ENCODE measurements at regions not wholly inside any gene's neighbourhood (a gene's known extent, or its start where the extent isn't known, plus 50 kb on each side); places are given as distances from the start of the nearest gene placed in this dataset.

DNA sequence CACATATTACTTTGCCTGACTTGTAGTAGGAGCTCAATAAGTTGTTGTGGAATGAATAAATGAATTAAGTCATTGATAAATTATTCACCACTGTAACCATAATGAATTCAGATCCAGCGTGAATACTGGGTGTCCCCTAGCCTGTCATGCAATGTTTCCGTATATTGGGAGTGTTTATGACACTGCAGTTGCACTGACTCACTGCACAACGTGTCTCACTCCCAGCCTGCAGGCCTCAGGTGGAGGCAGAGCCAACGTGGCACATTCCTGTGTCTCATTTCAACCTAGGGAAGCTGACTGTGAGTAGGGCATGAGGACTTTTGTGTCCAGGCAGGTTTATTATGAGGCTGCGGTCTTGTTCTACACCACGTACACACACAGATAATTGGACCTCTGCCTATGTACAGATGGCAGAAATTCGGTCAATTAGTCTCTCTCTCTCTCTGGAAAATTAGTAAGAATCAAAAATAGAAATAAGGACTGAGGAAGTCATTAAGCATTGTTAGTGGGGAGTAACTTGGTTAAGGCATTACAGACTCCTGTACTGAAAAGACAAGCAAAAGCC is 299.1 kb upstream of the IGFBP3 start:
- Histone ChIP-seq H3K36me3 (ENCODE audit: control insufficient read depth, insufficient read depth, low read length) (no peaks in the 10 kb centered on the region), H3K9me3 (ENCODE audit: control insufficient read depth, insufficient read depth, low read length) (no peaks in the 10 kb centered on the region), H3K27me3 (ENCODE audit: control insufficient read depth, insufficient read depth, low read length) (no peaks in the 10 kb centered on the region), H3K4me1 (ENCODE audit: control insufficient read depth, insufficient read depth, low read length) (no peaks in the 10 kb centered on the region), H3K4me3 (ENCODE audit: low read depth, low read length) (no peak overlapping the region), H3K9ac (ENCODE audit: low read depth, low read length) (no peak overlapping the region)

- H3K9me3 ChIP-seq (ENCODE audit: control insufficient read depth, insufficient read depth, low read length), result no peaks in the 10 kb centered on the region
- H3K36me3 ChIP-seq (ENCODE audit: control insufficient read depth, insufficient read depth, low read length), result no peaks in the 10 kb centered on the region
- H3K4me1 ChIP-seq (ENCODE audit: control insufficient read depth, insufficient read depth, low read length), result no peaks in the 10 kb centered on the region
- H3K27me3 ChIP-seq (ENCODE audit: control insufficient read depth, insufficient read depth, low read length), result no peaks in the 10 kb centered on the region
- H3K4me3 ChIP-seq (ENCODE audit: low read depth, low read length), result no peak overlapping the region
- no peak overlapping the region for H3K9ac ChIP-seq (ENCODE audit: low read depth, low read length)
These were observed 297.6 kb upstream of the IGFBP3 start for GRCh38 chr7:46218461-46219200.

DNA sequence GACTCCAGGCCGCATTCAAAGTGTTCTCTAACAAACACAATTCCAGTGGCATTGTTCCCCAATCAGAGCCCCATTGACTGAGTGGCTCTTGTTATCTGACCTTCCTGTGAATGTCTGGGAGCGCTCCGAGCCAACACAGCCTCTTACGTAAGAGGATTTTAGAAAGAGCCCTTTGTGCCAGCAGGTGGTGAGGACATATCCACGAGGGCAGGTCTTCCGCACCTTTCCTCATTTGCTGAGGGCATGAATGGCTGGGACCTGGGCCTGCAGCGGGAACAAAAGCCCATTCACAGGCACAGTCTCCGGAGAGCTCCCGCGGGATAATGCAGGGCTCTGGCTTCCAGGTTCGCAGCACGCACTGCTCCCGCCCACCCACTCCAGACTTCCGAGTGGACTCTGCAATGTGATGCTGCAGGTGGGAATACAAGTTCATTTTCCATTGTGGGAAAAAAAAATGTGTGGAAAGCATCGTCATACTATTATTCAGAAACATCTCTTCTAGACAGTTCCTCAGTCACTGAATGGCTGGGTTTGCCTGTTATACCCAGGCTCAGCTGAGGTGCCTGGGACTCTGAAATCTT is 295.0 kb upstream of the IGFBP3 start:
- H3K9ac ChIP-seq (ENCODE audit: low read depth, low read length), result no peak overlapping the region
- no peaks in the 10 kb centered on the region for H3K27me3 ChIP-seq (ENCODE audit: control insufficient read depth, insufficient read depth, low read length)
- H3K9me3 ChIP-seq (ENCODE audit: control insufficient read depth, insufficient read depth, low read length), result no peaks in the 10 kb centered on the region
- H3K4me3 ChIP-seq (ENCODE audit: low read depth, low read length), result no peak overlapping the region
- H3K36me3 ChIP-seq (ENCODE audit: control insufficient read depth, insufficient read depth, low read length), result no peaks in the 10 kb centered on the region
- H3K4me1 ChIP-seq (ENCODE audit: control insufficient read depth, insufficient read depth, low read length), result no peaks in the 10 kb centered on the region

DNA sequence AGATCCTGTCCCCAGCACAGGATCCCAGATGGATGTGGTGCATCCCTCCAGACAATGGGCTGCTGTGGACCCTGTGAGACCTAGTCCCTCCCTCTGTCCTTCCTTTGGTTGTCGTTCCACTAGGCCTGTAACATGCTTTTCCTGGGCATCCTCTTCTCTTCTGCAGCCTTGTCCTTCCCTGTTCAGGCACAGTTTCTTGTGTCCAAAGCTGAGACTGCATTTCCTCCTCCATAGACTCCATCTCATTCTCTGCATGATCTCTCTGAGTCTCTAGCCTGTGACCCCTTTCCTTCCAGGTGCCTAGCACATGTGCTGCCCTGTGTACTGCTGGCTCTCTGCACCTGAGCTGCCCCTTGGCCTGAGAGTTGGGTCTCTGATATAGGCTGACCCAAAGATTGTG is 293.5 kb upstream of the IGFBP3 start:
- no peak overlapping the region for H3K9ac ChIP-seq (ENCODE audit: low read depth, low read length)
- no peaks in the 10 kb centered on the region for H3K27me3 ChIP-seq (ENCODE audit: control insufficient read depth, insufficient read depth, low read length)
- H3K4me1 ChIP-seq (ENCODE audit: control insufficient read depth, insufficient read depth, low read length), result no peaks in the 10 kb centered on the region
- no peak overlapping the region for H3K4me3 ChIP-seq (ENCODE audit: low read depth, low read length)
- no peaks in the 10 kb centered on the region for H3K36me3 ChIP-seq (ENCODE audit: control insufficient read depth, insufficient read depth, low read length)
- no peaks in the 10 kb centered on the region for H3K9me3 ChIP-seq (ENCODE audit: control insufficient read depth, insufficient read depth, low read length)

- Histone ChIP-seq H3K9me3 (ENCODE audit: control insufficient read depth, insufficient read depth, low read length) (no peaks in the 10 kb centered on the region), H3K9ac (ENCODE audit: low read depth, low read length) (no peak overlapping the region), H3K4me1 (ENCODE audit: control insufficient read depth, insufficient read depth, low read length) (no peaks in the 10 kb centered on the region), H3K4me3 (ENCODE audit: low read depth, low read length) (no peak overlapping the region), H3K27me3 (ENCODE audit: control insufficient read depth, insufficient read depth, low read length) (no peaks in the 10 kb centered on the region), H3K36me3 (ENCODE audit: control insufficient read depth, insufficient read depth, low read length) (no peaks in the 10 kb centered on the region)
These were observed 292.1 kb upstream of the IGFBP3 start for GRCh38 chr7:46213154-46213537.

DNA sequence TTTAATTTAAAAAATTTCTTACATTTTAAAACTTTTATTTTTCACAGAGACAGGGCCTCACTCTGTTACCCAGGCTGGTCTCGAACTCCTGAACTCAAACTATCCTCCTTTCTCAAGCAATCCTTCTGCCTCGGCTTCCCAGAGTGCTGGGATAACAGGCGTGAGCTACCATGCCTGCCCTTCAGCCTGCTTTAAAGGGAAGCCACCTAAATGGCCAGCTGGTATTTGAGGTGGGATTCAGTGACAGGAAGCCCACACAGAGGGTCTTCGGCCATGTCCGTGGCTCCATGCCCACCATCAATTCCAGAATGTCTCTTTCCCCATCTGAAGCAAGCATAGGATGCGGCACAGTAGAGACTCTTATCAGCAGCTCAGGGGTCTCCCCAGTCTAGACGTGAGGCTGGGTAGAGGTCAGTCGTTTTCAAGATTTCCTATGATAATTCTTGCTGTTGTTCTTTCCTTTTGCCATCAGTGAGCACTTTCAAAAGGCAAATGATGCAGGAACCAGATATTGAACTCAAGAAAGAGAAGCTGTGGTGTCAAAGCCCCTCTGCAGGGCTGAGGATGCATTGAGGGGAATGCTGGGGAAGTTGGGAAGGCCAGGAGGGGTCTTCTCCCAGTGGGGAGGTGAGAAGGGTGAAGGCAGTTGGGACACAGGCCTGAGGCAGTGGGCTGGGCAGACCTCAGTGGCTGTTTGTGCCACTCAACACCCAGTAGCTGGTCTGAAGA is 291.5 kb upstream of the IGFBP3 start:
- Histone ChIP-seq H3K4me3 (ENCODE audit: low read depth, low read length) (no peak overlapping the region), H3K36me3 (ENCODE audit: control insufficient read depth, insufficient read depth, low read length) (no peaks in the 10 kb centered on the region), H3K27me3 (ENCODE audit: control insufficient read depth, insufficient read depth, low read length) (no peaks in the 10 kb centered on the region), H3K4me1 (ENCODE audit: control insufficient read depth, insufficient read depth, low read length) (no peaks in the 10 kb centered on the region), H3K9ac (ENCODE audit: low read depth, low read length) (no peak overlapping the region), H3K9me3 (ENCODE audit: control insufficient read depth, insufficient read depth, low read length) (no peaks in the 10 kb centered on the region)

DNA sequence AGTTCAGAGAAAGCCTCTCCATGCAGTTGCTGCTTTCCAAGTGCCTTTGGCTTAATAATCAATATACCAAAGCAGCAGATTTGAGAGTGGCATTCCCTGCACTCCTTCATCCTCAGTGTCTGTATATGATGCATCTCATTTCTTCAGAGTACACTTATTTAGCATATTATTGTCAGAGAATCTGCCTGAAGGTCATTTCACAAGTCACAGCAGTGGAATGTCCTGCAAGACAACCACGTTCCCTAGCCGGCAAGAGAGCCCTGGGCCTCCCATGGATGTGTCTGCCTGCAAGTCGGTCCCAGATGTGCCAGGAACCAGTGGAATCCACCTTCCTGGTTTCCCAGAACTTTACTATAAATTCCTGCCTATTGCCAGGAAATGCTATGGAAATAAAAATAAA is 289.4 kb upstream of the IGFBP3 start:
- no peaks in the 10 kb centered on the region for H3K27me3 ChIP-seq (ENCODE audit: control insufficient read depth, insufficient read depth, low read length)
- no peaks in the 10 kb centered on the region for H3K4me1 ChIP-seq (ENCODE audit: control insufficient read depth, insufficient read depth, low read length)
- H3K9me3 ChIP-seq (ENCODE audit: control insufficient read depth, insufficient read depth, low read length), result no peaks in the 10 kb centered on the region
- no peaks in the 10 kb centered on the region for H3K36me3 ChIP-seq (ENCODE audit: control insufficient read depth, insufficient read depth, low read length)
- no peak overlapping the region for H3K9ac ChIP-seq (ENCODE audit: low read depth, low read length)
- no peak overlapping the region for H3K4me3 ChIP-seq (ENCODE audit: low read depth, low read length)

- Histone ChIP-seq H3K9ac (ENCODE audit: low read depth, low read length) (no peak overlapping the region), H3K27me3 (ENCODE audit: control insufficient read depth, insufficient read depth, low read length) (no peaks in the 10 kb centered on the region), H3K4me3 (ENCODE audit: low read depth, low read length) (no peak overlapping the region), H3K4me1 (ENCODE audit: control insufficient read depth, insufficient read depth, low read length) (no peaks in the 10 kb centered on the region), H3K9me3 (ENCODE audit: control insufficient read depth, insufficient read depth, low read length) (no peaks in the 10 kb centered on the region), H3K36me3 (ENCODE audit: control insufficient read depth, insufficient read depth, low read length) (no peaks in the 10 kb centered on the region)
These were observed 288.7 kb upstream of the IGFBP3 start for GRCh38 chr7:46209611-46210388.

DNA sequence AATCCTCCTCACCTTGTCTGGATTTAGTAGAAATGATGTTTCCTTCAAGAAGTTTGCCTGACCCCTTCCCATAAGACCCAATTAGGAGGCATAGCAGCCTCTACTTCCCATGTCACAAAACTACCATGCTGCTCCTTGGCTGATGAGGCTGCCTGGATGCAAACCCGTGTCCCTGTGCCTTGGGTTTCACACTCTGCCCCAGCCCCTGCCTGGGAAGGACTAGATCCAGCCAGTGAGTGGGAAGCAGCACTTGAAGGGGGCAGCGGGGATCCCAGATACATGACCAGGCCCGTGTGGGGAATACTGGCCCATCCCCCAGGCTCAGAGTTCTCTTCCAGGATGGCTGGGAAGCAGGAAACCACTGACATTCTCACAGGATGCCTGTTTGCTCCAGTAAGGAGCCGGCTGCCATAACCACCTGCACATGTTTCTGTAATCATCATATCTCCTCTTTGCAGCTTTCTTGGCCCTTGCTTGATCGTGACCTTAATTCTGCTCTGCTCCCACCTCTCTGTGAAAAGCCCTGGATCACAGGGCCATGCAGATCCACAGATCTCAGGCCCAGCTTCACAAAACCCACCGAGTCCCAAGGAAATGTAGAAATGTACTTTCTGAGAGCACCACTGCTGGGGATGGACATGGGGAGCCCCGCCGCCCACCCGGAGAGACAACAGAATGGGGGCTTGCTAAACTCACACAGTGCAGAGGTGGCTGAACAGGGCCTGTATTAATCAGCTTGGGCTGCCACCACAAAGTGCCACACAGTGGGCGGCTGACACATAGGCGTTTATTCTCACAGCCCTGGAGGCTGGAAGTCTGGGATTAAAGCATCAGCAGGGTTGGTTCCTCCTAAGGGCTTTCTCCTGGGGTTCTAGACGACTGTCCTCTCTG is 287.8 kb upstream of the IGFBP3 start:
- H3K9me3 ChIP-seq (ENCODE audit: control insufficient read depth, insufficient read depth, low read length), result no peaks in the 10 kb centered on the region
- no peaks in the 10 kb centered on the region for H3K27me3 ChIP-seq (ENCODE audit: control insufficient read depth, insufficient read depth, low read length)
- no peaks in the 10 kb centered on the region for H3K4me1 ChIP-seq (ENCODE audit: control insufficient read depth, insufficient read depth, low read length)
- H3K4me3 ChIP-seq (ENCODE audit: low read depth, low read length), result no peak overlapping the region
- H3K36me3 ChIP-seq (ENCODE audit: control insufficient read depth, insufficient read depth, low read length), result no peaks in the 10 kb centered on the region
- H3K9ac ChIP-seq (ENCODE audit: low read depth, low read length), result no peak overlapping the region

DNA sequence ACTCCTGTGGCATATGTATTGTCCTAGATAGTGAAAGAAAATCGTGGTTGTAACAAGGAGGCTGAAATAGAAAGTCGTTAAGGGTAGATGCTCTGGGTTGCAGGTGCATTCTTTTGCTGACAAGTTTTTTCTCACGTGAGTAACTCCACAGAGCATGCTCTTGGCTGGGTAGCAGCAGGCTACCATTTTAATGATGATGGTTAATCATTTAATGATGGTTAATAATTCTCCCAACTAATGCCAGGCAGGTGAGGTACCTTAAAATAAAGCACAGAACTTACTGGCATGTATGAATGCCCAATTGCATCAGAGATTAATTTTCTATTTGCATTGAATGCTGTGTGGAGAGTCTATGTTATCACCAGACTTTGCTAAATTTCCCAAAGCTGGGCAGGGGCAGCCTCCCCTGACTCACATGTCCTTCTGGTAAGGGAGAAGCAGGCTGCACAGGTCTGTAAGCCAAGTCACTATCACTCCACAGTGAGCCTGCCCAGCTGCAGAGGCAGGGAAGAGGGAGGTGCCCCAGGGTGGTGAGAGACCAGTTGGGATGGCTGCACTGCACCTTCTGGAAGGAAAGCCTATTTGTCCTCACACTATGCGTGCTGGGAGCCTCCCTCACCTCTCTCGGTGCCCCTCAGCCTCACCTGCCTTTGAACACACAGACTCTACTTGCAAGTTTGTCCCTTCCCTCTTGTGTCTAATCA is 287.0 kb upstream of the IGFBP3 start:
- no peaks in the 10 kb centered on the region for H3K27me3 ChIP-seq (ENCODE audit: control insufficient read depth, insufficient read depth, low read length)
- no peaks in the 10 kb centered on the region for H3K36me3 ChIP-seq (ENCODE audit: control insufficient read depth, insufficient read depth, low read length)
- no peaks in the 10 kb centered on the region for H3K9me3 ChIP-seq (ENCODE audit: control insufficient read depth, insufficient read depth, low read length)
- H3K4me1 ChIP-seq (ENCODE audit: control insufficient read depth, insufficient read depth, low read length), result no peaks in the 10 kb centered on the region
- H3K9ac ChIP-seq (ENCODE audit: low read depth, low read length), result no peak overlapping the region
- H3K4me3 ChIP-seq (ENCODE audit: low read depth, low read length), result no peak overlapping the region
